Gastrocnemius medialis (tissue), 4 donors: ENCODE measurements at regions not wholly inside any gene's neighbourhood (a gene's known extent, or its start where the extent isn't known, plus 50 kb on each side); places are given as distances from the start of the nearest gene placed in this dataset.

Source experiments
- POLR2A ChIP-seq, 2 donors: fragments of 450-650 bp; IDR thresholded peaks; one replicate each; pipeline ENCODE4 v1.6.1; 2017; ENCODE audit warnings: antibody characterized with exemption in 2 of 2, mild to moderate bottlenecking in 2 of 2, moderate library complexity in 2 of 2
- TF ChIP-seq, protein P1 (sequence below), 5 experiments: fragments of 450-650 bp in 3 of 5; fragments of 200-600 bp in 2 of 5; sonication (generic) in 2 of 5; IDR thresholded peaks in 4 of 5; conservative IDR thresholded peaks in 1 of 5; 1 replicate in 4 of 5; 2 replicates in 1 of 5; pipeline ENCODE4 v1.5.1; 2016 to 2019; ENCODE audit warnings: antibody characterized with exemption in 5 of 5, mild to moderate bottlenecking in 3 of 5, moderate library complexity in 3 of 5

- TF ChIP-seq, protein P1, sequence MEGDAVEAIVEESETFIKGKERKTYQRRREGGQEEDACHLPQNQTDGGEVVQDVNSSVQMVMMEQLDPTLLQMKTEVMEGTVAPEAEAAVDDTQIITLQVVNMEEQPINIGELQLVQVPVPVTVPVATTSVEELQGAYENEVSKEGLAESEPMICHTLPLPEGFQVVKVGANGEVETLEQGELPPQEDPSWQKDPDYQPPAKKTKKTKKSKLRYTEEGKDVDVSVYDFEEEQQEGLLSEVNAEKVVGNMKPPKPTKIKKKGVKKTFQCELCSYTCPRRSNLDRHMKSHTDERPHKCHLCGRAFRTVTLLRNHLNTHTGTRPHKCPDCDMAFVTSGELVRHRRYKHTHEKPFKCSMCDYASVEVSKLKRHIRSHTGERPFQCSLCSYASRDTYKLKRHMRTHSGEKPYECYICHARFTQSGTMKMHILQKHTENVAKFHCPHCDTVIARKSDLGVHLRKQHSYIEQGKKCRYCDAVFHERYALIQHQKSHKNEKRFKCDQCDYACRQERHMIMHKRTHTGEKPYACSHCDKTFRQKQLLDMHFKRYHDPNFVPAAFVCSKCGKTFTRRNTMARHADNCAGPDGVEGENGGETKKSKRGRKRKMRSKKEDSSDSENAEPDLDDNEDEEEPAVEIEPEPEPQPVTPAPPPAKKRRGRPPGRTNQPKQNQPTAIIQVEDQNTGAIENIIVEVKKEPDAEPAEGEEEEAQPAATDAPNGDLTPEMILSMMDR (IDR thresholded peaks at IDR 0.05 in 4 of 5, conservative IDR thresholded peaks at IDR 0.05 in 1 of 5) = no peak
- no peak for TF ChIP-seq POLR2A (IDR thresholded peaks at IDR 0.05)
Measured at GRCh38 chr2:41169744-41170143, 717.9 kb upstream of the SLC8A1 start.
